Hepatocyte (in vitro differentiated cells): ENCODE measurements at regions not wholly inside any gene's neighbourhood (a gene's known extent, or its start where the extent isn't known, plus 50 kb on each side); places are given as distances from the start of the nearest gene placed in this dataset.

Source experiments
- DNase-seq: peaks from one replicate; pipeline ENCODE4 v3.0.0-alpha.2; 2016; ENCODE audit warnings: low spot score
- H2AFZ ChIP-seq: fragments of 200-600 bp; sonication (generic); 2 replicates; pipeline ENCODE4 v1.6.0; 2016; ENCODE audit warnings: antibody characterized with exemption, mild to moderate bottlenecking
- H3K27ac ChIP-seq: fragments of 200-600 bp; sonication (generic); 2 replicates; pipeline ENCODE4 v1.5.1; 2016; ENCODE audit warnings: mild to moderate bottlenecking
- H3K27me3 ChIP-seq: fragments of 200-600 bp; sonication (generic); 2 replicates; pipeline ENCODE4 v1.6.1; 2016
- H3K36me3 ChIP-seq: fragments of 200-600 bp; sonication (generic); replicated peaks from 2 replicates; pipeline ENCODE4 v1.5.1; 2016; ENCODE audit warnings: low read depth; ENCODE audit not compliant: insufficient read depth
- H3K4me1 ChIP-seq: fragments of 200-600 bp; sonication (generic); 2 replicates; pipeline ENCODE4 v1.5.1; 2016; ENCODE audit warnings: mild to moderate bottlenecking, moderate library complexity; ENCODE audit not compliant: insufficient read depth
- H3K4me2 ChIP-seq: fragments of 200-600 bp; sonication (generic); 2 replicates; pipeline ENCODE4 v1.6.0; 2016
- H3K4me3 ChIP-seq: fragments of 200-600 bp; sonication (generic); 2 replicates; pipeline ENCODE4 v1.5.1; 2016; ENCODE audit warnings: mild to moderate bottlenecking
- H3K79me2 ChIP-seq: fragments of 200-600 bp; sonication (generic); 2 replicates; pipeline ENCODE4 v1.6.0; 2017; ENCODE audit warnings: mild to moderate bottlenecking
- H3K9me2 ChIP-seq: fragments of 200-600 bp; sonication (generic); replicated peaks from 2 replicates; pipeline ENCODE4 v1.6.0; 2017; ENCODE audit warnings: mild to moderate bottlenecking; ENCODE audit not compliant: insufficient read depth
- H3K9me3 ChIP-seq: fragments of 200-600 bp; sonication (generic); 2 replicates; pipeline ENCODE4 v1.5.1; 2016; ENCODE audit warnings: low read depth, mild to moderate bottlenecking
- H4K20me1 ChIP-seq: fragments of 200-600 bp; sonication (generic); 2 replicates; pipeline ENCODE4 v1.6.0; 2016; ENCODE audit warnings: mild to moderate bottlenecking; ENCODE audit not compliant: insufficient read depth, poor library complexity, severe bottlenecking
- CTCF ChIP-seq: fragments of 200-600 bp; sonication (generic); IDR thresholded peaks from 2 replicates; pipeline ENCODE4 v1.5.1; 2016; ENCODE audit warnings: antibody characterized with exemption, mild to moderate bottlenecking; ENCODE audit not compliant: poor library complexity
- EZH2 ChIP-seq: fragments of 200-600 bp; sonication (generic); IDR thresholded peaks from 2 replicates; pipeline ENCODE4 v1.6.1; 2016; ENCODE audit warnings: antibody characterized with exemption, mild to moderate bottlenecking, borderline replicate concordance
- EZH2phosphoT487 ChIP-seq: fragments of 200-600 bp; sonication (generic); IDR thresholded peaks from one replicate; pipeline ENCODE4 v1.6.1; 2018; ENCODE audit warnings: antibody characterized with exemption, mild to moderate bottlenecking, low read depth, moderate library complexity; ENCODE audit not compliant: unreplicated experiment, severe bottlenecking
- WGBS: methylation state at CpG from one replicate; pipeline ENCODE4 v1.1.6; 2016; ENCODE audit warnings: low lambda C conversion rate; ENCODE audit errors: missing lambda C conversion rate; 5-methylcytosine and 5-hydroxymethylcytosine counted together

GRCh38 chr2:234425639-234426603 is 71.0 kb downstream of the ARL4C start:
- H3K36me3 ChIP-seq, result no peaks in the 10 kb centered on the region
- no peaks in the 10 kb centered on the region for H3K27me3 ChIP-seq
- H2AFZ ChIP-seq, result no peak overlapping the region
- H3K9me3 ChIP-seq, result no peaks in the 10 kb centered on the region
- H4K20me1 ChIP-seq, result no peaks in the 10 kb centered on the region
- H3K9me2 ChIP-seq, result no peaks in the 10 kb centered on the region
- DNase-seq, result no peak
- H3K4me2 ChIP-seq, result no peak overlapping the region
- peaks cover 4% of the 10 kb centered on the region for H3K4me1 ChIP-seq
- no peak overlapping the region for H3K27ac ChIP-seq
- WGBS, result 79% methylated on average over 8 of the region's 8 CpGs
- no peak overlapping the region for H3K4me3 ChIP-seq
- TF ChIP-seq EZH2 (no peak), CTCF (no peak), EZH2phosphoT487 (no peak)
- H3K79me2 ChIP-seq, result no peaks in the 10 kb centered on the region

GRCh38 chr2:234423884-234424283 is 73.0 kb downstream of the ARL4C start:
- Histone ChIP-seq H3K4me2 (no peak overlapping the region), H3K4me3 (no peak overlapping the region), H3K4me1 (peaks cover 4% of the 10 kb centered on the region), H3K79me2 (no peaks in the 10 kb centered on the region), H3K9me2 (no peaks in the 10 kb centered on the region), H2AFZ (no peak overlapping the region), H3K27me3 (no peaks in the 10 kb centered on the region), H3K27ac (no peak overlapping the region), H4K20me1 (no peaks in the 10 kb centered on the region), H3K36me3 (no peaks in the 10 kb centered on the region), H3K9me3 (no peaks in the 10 kb centered on the region)
- WGBS, result 52% methylated on average over 4 of the region's 4 CpGs
- DNase-seq, result no peak
- TF ChIP-seq EZH2, result no peak
- TF ChIP-seq EZH2phosphoT487, result no peak
- TF ChIP-seq CTCF, result no peak

- H3K27ac ChIP-seq, result peak overlapping the region; percentile 80
- no peaks in the 10 kb centered on the region for H3K36me3 ChIP-seq
- no peaks in the 10 kb centered on the region for H3K79me2 ChIP-seq
- 93% methylated on average over 8 of the region's 8 CpGs for WGBS
- H3K4me3 ChIP-seq, result no peak overlapping the region
- no peaks in the 10 kb centered on the region for H4K20me1 ChIP-seq
- no peaks in the 10 kb centered on the region for H3K9me2 ChIP-seq
- no peak overlapping the region for H2AFZ ChIP-seq
- H3K4me2 ChIP-seq, result no peak overlapping the region
- no peak for DNase-seq
- no peaks in the 10 kb centered on the region for H3K9me3 ChIP-seq
- peaks cover 4% of the 10 kb centered on the region for H3K4me1 ChIP-seq
- TF ChIP-seq EZH2phosphoT487 (no peak), CTCF (no peak), EZH2 (no peak)
- no peaks in the 10 kb centered on the region for H3K27me3 ChIP-seq
These were observed 73.9 kb downstream of the ARL4C start for GRCh38 chr2:234422981-234423431.
